PC-9 (cell line): ENCODE measurements at regions not wholly inside any gene's neighbourhood (a gene's known extent, or its start where the extent isn't known, plus 50 kb on each side); places are given as distances from the start of the nearest gene placed in this dataset.

ENCODE experiments used
- BruUV-seq: library from RNA; stranded (reverse); fragments of 400-500 nt; replicated peaks from 2 replicates; lab custom pipeline; 2021; lab: Mats Ljungman, UMichigan
- CTCF ChIA-PET: fragments of 300-600 bp; sonication (Branson Sonifier 250); formaldehyde crosslinking; loops from one replicate; lab custom pipeline; 2022; ENCODE audit warnings: antibody characterized with exemption; lab: Charles Lee
- POLR2A ChIA-PET: fragments of 300-600 bp; sonication (Branson Sonifier 250); formaldehyde crosslinking; loops from one replicate; lab custom pipeline; 2022; ENCODE audit warnings: antibody characterized with exemption; ENCODE audit not compliant: unreplicated experiment; lab: Charles Lee
- DNase-seq, 2 experiments: peaks; one replicate each; pipeline versions ENCODE4 v3.0.0 to v3.0.0-alpha.2; 2015 to 2022; ENCODE audit warnings: mixed read lengths in 1 of 2
- H2AFZ ChIP-seq: fragments of 200-600 bp; sonication (generic); 2 replicates; pipeline ENCODE4 v1.8.1; 2017; ENCODE audit warnings: antibody characterized with exemption
- H3F3A ChIP-seq: fragments of 200-600 bp; sonication (generic); 2 replicates; pipeline ENCODE4 v1.8.1; 2017; ENCODE audit warnings: antibody characterized with exemption, mild to moderate bottlenecking, low read depth; ENCODE audit not compliant: insufficient read depth
- H3K27ac ChIP-seq: fragments of 200-600 bp; sonication (generic); 2 replicates; pipeline ENCODE4 v1.6.1; 2016; ENCODE audit warnings: mixed run types
- H3K27me3 ChIP-seq: fragments of 200-600 bp; sonication (generic); 2 replicates; pipeline ENCODE4 v1.6.1; 2016; ENCODE audit warnings: low read depth, mixed run types; ENCODE audit not compliant: insufficient read depth
- H3K36me3 ChIP-seq: fragments of 200-600 bp; sonication (generic); 2 replicates; pipeline ENCODE4 v1.6.1; 2016; ENCODE audit warnings: low read depth, mixed run types
- H3K4me1 ChIP-seq: fragments of 200-600 bp; sonication (generic); replicated peaks from 2 replicates; pipeline ENCODE4 v1.6.1; 2016; ENCODE audit warnings: mixed run types; ENCODE audit not compliant: insufficient read depth
- H3K4me2 ChIP-seq: fragments of 200-600 bp; sonication (generic); 2 replicates; pipeline ENCODE4 v1.6.1; 2017; ENCODE audit warnings: mixed run types
- H3K4me3 ChIP-seq: fragments of 200-600 bp; sonication (generic); 2 replicates; pipeline ENCODE4 v1.6.1; 2016; ENCODE audit warnings: mixed run types
- H3K79me2 ChIP-seq: fragments of 200-600 bp; sonication (generic); 2 replicates; pipeline ENCODE4 v1.6.1; 2017; ENCODE audit warnings: low read depth, mixed run types
- H3K9me2 ChIP-seq: fragments of 200-600 bp; sonication (generic); 2 replicates; pipeline ENCODE4 v1.8.1; 2017; ENCODE audit warnings: mild to moderate bottlenecking; ENCODE audit not compliant: insufficient read depth
- H3K9me3 ChIP-seq: fragments of 200-600 bp; sonication (generic); 2 replicates; pipeline ENCODE4 v1.8.1; 2016; ENCODE audit warnings: low read depth; ENCODE audit not compliant: insufficient read depth
- H4K20me1 ChIP-seq: fragments of 200-600 bp; sonication (generic); 2 replicates; pipeline ENCODE4 v1.8.1; 2017; ENCODE audit not compliant: insufficient read depth
- EZH2 ChIP-seq: fragments of 200-600 bp; sonication (generic); IDR thresholded peaks from 2 replicates; pipeline ENCODE4 v1.8.0; 2017; ENCODE audit warnings: antibody characterized with exemption, low read depth
- intact Hi-C: fragments of 100-400 bp; cut with micrococcal nuclease; formaldehyde crosslinking; loops from one replicate; pipeline ENCODE4 v1.10.0; 2022; ENCODE audit not compliant: unreplicated experiment
- TF ChIP-seq, protein P1 (sequence below): fragments of 200-600 bp; sonication (generic); conservative IDR thresholded peaks from 2 replicates; pipeline ENCODE4 v1.6.1; 2017; ENCODE audit warnings: mixed run types, antibody characterized with exemption, mild to moderate bottlenecking, moderate library complexity

DNA sequence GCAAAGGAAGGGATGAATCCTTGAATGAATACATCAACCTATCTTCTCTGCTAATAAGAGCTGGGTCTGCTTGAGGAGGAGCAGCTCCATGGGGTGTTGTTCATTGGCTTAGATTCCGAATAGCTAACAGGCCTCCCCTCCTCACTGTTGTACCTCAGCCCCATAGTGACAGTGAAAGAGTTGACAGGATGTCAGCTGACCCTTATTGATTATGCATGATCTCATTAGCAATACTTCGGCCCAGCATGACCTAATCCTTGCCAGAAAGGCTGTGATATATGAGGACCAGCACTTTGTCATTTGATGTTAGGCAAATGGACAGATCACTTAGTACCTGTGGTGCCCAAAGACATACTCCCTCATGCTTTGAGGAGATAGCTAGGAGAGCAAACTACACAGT, 1333.7 kb upstream of the CELF4 start:
- H4K20me1 ChIP-seq: no peaks in the 10 kb centered on the region
- no peak overlapping the region for H3K27ac ChIP-seq
- H3K79me2 ChIP-seq: no peaks in the 10 kb centered on the region
- BruUV-seq: no TSS peak
- H3K4me2 ChIP-seq: no peak overlapping the region
- H3K9me3 ChIP-seq: no peaks in the 10 kb centered on the region
- TF ChIP-seq EZH2: no peak
- TF ChIP-seq, protein P1, sequence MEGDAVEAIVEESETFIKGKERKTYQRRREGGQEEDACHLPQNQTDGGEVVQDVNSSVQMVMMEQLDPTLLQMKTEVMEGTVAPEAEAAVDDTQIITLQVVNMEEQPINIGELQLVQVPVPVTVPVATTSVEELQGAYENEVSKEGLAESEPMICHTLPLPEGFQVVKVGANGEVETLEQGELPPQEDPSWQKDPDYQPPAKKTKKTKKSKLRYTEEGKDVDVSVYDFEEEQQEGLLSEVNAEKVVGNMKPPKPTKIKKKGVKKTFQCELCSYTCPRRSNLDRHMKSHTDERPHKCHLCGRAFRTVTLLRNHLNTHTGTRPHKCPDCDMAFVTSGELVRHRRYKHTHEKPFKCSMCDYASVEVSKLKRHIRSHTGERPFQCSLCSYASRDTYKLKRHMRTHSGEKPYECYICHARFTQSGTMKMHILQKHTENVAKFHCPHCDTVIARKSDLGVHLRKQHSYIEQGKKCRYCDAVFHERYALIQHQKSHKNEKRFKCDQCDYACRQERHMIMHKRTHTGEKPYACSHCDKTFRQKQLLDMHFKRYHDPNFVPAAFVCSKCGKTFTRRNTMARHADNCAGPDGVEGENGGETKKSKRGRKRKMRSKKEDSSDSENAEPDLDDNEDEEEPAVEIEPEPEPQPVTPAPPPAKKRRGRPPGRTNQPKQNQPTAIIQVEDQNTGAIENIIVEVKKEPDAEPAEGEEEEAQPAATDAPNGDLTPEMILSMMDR: no peak
- ChIA-PET CTCF (no interaction called here), POLR2A (no interaction called here)
- no peak overlapping the region for H2AFZ ChIP-seq
- H3F3A ChIP-seq: no peaks in the 10 kb centered on the region
- intact Hi-C loops: no loop called here
- no peaks in the 10 kb centered on the region for H3K27me3 ChIP-seq
- no peaks in the 10 kb centered on the region for H3K9me2 ChIP-seq
- no peak for DNase-seq
- H3K4me3 ChIP-seq: no peak overlapping the region
- no peaks in the 10 kb centered on the region for H3K4me1 ChIP-seq
- no peaks in the 10 kb centered on the region for H3K36me3 ChIP-seq

DNA sequence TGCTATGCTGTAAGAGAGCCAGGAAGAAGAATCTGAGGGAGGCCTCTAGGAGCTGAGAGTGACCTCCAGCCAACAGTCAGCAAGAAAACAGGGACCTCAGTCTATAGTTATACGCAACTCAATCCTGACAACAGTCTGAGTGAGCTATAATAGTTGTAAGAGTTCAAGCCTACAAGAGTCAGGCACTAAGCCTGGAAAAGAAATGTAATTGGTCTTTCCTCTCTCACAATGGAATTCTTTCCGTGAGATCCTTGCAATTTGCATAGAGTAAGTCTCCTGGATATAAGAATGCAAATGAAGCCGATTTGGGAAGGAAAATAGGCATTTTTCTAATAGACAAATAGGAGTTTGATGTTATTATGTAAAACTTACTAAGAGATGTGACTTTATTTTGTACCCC, 1332.6 kb upstream of the CELF4 start:
- no peaks in the 10 kb centered on the region for H3K27me3 ChIP-seq
- H3K27ac ChIP-seq: no peak overlapping the region
- H3K9me3 ChIP-seq: no peaks in the 10 kb centered on the region
- no peak for TF ChIP-seq EZH2
- TF ChIP-seq, protein P1: no peak
- H3K79me2 ChIP-seq: no peaks in the 10 kb centered on the region
- H2AFZ ChIP-seq: no peak overlapping the region
- DNase-seq: no peak
- H3K4me1 ChIP-seq: no peaks in the 10 kb centered on the region
- no peaks in the 10 kb centered on the region for H3F3A ChIP-seq
- H4K20me1 ChIP-seq: no peaks in the 10 kb centered on the region
- H3K4me2 ChIP-seq: no peak overlapping the region
- ChIA-PET POLR2A (no interaction called here), CTCF (no interaction called here)
- no peaks in the 10 kb centered on the region for H3K36me3 ChIP-seq
- no peak overlapping the region for H3K4me3 ChIP-seq
- BruUV-seq: no TSS peak
- no peaks in the 10 kb centered on the region for H3K9me2 ChIP-seq
- intact Hi-C loops: no loop called here

DNA sequence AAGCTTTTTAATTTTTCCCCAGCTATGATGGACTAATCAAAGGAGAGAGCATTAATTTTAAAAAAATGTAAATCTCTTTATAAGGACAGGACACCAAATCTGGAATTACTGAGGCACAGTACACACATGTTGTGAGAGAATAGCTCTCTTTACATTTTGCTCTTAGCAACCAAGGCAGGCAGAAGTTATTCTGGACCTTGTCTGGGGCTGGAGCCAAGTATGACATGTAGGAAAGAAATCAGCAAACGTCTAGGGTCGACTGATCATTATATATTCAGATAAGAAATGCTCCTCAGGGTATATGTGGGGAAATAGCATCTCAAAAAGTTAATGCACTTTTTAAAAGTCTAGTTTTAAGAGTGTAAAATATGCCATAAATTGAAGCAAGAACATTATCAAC, 1330.0 kb upstream of the CELF4 start:
- Histone ChIP-seq H4K20me1 (no peaks in the 10 kb centered on the region), H3K79me2 (no peaks in the 10 kb centered on the region), H3K4me1 (no peaks in the 10 kb centered on the region), H2AFZ (no peak overlapping the region), H3F3A (no peaks in the 10 kb centered on the region), H3K27me3 (no peaks in the 10 kb centered on the region), H3K27ac (no peak overlapping the region), H3K4me2 (no peak overlapping the region), H3K9me3 (no peaks in the 10 kb centered on the region), H3K4me3 (no peak overlapping the region), H3K36me3 (no peaks in the 10 kb centered on the region), H3K9me2 (no peaks in the 10 kb centered on the region)
- TF ChIP-seq, protein P1: no peak
- no peak for TF ChIP-seq EZH2
- ChIA-PET CTCF (no interaction called here), POLR2A (no interaction called here)
- no peak for DNase-seq
- intact Hi-C loops: no loop called here
- BruUV-seq: no TSS peak
